NCI-H748 (cell line): ENCODE measurements at regions not wholly inside any gene's neighbourhood (a gene's known extent, or its start where the extent isn't known, plus 50 kb on each side); places are given as distances from the start of the nearest gene placed in this dataset.
"Not testable (repeated sequence)": the region's sequence is repeated elsewhere in the genome, so short reads cannot be mapped to it uniquely, and the experiment has no call there.

Source experiments
- DNase-seq: peaks from one replicate; lab custom pipeline; 2025; ENCODE audit not compliant: unreplicated experiment; lab: John Stamatoyannopoulos, UW

DNA sequence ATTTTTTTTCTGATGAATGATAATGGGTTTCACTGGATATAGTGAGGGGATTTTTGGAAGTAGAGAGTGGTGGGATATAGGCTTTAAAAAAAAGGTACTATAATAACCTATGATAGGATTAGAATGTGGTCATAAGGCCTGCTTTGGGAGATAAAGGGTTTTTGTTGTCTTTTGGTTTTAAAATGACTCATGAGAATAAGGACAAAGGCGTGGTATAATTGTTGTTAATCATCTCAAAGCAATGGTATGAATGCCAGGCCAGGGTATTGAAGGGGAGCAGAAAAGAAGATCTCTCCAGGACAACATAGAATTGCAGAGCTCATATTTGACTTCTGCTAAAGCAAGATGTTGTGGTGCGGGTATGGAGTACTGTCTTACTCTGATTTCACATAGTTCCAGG lies 579.4 kb downstream of the JRKL start:
- no peak for DNase-seq

DNA sequence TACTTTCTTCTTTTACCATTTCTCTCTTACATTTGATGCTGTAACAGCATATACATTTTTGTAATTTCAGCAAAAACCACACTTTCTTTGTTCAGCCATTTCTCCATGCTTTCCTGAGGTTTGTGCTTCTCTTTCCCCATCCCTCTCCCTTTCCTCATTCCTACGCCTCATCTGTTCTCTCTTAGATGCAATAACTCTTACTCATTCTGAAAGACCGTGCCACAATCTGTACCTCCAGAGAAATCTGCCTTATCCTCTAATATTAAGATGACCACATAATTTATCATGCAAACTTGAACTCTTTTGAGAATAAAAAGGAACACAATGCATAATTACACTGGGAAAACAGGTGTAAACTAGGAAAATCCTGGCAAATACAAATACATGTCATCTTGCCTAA lies 588.9 kb downstream of the JRKL start:
- DNase-seq, result no peak

DNA sequence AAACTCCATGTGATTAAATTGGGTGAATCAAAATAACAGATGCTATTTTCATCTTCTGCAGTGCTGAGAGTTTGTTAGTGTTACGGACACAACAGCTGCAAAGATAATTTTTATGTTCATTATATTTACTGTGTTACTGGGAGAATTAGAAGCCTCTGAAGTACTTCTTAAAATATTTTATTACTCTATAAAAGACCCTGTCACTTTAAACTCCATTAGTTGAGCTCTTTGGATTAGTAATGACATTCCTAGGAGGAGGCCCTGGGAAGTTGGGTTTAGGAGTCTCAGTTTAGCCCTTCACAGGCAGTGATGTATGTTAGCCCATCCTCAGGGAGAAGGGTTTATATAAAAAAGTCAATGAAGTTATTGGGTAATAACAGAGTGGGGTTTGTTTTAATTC lies 596.7 kb downstream of the JRKL start:
- no peak for DNase-seq

DNA sequence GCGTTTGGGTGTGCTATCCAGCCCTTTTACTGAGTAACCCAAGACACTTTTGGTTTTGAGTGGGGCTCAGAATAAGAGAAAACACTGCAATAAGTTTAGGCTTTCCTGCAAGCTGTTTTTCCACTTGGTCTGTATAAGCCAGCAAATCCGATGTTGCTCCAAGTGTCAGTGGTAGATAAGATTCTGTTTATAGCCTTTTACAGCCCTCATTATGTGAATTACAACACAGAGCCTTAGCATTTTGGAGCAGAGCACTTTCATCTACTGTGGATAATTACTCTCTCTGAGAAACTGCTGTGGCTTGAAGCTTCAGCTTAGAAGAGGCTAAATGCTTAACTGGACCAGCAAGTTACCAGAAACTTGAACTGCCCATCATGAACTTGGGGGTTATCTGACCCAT lies 601.1 kb downstream of the JRKL start:
- no peak for DNase-seq

DNA sequence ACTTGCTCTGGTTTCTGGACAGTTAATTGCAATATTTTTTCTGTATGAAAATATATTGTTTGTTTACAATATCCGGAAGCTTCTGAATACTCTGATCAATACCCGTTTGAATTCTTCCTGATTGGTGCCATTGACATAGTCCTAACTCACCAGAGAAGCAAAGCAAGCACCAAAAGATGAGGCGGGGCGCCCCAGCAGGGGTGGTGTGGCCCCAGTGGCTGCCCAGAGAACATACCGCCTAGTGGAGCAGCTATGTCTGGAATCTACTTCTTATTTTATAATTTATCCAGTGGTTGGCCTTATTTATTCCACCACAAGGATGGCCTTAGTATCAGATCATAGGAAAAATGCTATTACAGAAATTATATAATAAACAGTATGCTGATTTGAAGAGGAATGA lies 610.7 kb downstream of the JRKL start:
- no peak for DNase-seq

DNA sequence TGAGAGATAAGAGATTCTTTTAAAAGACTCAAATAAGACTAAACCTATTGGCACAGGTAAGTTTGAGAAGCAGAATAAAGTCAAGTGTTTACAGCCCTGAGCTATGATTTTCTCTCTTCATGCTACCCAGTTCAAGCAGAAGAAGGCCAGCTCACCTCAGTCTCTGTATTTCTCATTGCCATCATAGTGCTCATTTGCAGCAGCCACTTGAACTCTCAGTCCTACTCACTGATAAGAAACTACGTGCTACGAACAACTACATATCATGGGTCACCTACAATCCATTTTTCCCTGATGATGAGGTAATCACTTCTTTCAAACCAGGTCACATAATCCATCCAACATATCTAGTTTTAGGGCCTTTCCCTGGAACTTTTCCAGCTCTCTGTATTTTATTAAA lies 617.5 kb downstream of the JRKL start:
- no peak for DNase-seq

DNA sequence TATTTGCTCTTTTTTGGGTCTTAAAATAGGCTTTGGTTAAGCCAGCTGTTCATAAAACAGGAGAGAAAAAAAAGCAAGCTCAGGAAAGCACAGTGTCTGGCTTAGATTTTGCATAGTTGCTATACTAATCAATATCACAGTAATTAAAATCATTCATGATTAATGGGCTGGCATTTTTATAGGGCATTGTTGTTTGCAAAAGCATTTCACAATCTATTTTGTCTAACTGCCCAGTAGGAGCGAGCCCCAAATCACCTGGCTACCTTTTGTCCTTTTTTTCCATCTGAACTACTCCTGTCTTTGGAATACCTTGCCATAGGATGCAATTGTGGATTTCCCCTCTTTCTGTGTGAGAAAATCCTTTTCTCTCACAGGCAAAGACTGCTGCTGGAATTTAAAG lies 619.8 kb downstream of the JRKL start:
- no peak for DNase-seq

DNA sequence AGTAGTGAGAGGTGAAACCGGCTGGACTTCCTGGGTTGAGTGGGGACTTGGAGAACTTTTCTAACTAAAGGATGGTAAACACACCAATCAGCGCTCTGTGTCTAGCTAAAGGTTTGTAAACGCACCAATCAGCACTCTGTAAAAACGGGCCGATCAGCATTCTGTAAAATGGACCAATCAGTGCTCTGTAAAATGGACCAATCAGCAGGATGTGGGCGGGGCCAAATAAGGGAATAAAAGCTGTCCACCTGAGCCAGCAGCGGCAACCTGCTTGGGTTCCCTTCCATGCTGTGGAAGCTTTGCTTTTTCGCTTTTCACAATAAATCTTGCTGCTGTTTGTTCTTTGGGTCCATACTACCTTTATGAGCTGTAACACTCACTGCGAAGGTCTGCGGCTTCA lies 621.2 kb downstream of the JRKL start:
- DNase-seq, result not testable (repeated sequence)

DNA sequence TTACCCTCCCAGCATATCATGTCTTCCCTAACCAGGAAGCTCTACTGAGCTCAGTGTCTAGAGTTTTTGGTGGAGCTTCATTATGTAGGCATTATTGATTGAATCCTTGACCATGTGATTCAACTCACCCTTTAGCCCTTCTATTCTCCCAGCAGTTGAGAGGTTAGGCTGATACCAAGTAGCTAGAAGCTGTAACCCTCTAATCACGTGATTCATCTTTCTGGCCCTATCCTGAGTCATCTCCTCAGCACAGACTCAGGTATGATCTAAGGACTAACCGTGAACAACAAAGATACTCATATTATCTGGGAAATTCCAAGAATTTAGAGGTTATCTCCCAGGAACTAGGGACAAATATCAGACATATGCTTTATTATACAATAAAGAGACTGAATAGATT lies 625.5 kb downstream of the JRKL start:
- DNase-seq, result no peak

DNA sequence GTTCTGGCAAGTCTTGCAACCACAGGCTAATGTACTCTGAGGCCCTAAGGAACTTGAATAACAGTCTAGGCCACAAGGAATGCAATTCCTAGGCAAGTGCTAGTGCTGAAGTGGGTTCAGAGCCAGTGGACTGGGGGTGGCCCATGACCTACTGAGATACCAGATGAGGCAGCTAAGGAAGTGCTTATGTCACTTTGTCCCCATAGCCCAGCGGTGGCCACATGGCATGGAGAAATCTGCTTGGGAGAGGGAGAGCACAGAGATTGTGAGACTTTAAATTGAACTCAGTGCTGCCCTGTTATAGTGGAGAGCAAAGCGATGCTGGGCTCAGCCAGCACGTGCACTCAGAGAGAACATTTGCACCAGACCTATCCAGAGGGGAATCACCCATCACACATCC lies 629.5 kb downstream of the JRKL start:
- DNase-seq, result no peak

DNA sequence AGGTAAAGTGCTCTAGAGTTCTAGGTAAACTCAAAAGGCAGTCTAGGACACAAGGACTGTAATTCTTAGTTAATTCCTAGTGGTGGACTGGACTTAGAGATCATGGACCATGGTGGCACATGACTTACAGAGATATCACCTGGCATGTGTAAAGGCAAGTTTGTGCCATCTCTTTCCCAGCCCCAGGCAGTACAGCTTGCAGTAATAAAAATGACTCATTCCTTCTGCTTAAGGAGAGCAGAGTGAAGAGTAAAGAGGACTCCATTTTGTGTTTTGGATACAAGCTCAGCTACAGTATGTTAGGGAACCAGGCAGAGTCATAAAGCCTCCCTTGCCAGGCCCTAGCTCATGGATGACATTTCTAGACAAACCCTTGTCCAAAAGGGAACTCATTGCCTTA lies 629.9 kb downstream of the JRKL start:
- DNase-seq, result no peak

DNA sequence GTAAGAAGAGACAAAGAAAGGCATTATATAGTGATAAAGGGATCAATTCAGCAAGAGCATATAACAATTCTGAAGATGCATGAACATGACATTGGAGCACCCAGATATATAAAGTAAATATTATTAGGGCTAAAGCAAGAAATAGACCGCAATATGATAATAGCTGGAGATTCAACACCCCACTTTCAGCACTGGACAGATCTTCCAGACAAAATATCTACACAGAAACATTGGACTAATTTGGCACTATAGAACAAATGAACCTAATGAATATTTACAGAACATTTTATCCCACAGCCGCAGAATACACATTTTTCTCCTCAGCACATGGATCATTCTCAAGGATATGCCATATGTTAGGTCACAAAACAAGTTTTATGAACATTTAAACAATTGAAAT lies 633.1 kb downstream of the JRKL start:
- DNase-seq, result no peak

DNA sequence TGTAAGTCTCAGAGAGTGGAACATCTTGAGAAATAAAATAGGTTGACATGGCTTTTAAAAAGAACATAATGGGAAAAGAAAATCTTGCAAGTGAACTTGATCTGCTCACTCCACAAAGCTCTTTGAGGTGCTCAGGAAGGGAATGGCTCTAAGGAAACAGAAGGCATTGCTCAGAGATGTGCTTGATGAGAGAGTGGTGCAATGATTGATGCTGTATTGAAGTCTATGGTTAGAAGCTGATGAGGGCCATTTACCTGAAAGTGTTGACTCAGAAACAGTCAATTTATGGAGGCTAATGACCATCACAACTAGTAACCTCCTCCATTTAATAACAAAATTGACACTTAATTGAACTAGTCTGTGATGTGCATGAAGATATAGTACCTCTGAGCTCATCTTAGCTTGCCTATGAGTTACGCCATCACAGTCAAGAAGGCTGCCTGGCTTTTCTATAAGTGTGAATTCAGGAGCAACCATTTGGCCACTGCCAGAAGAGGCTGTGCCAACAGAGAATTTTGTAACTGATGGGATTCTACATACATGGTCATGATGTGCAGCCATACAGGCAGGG lies 639.1 kb downstream of the JRKL start:
- no peak for DNase-seq

DNA sequence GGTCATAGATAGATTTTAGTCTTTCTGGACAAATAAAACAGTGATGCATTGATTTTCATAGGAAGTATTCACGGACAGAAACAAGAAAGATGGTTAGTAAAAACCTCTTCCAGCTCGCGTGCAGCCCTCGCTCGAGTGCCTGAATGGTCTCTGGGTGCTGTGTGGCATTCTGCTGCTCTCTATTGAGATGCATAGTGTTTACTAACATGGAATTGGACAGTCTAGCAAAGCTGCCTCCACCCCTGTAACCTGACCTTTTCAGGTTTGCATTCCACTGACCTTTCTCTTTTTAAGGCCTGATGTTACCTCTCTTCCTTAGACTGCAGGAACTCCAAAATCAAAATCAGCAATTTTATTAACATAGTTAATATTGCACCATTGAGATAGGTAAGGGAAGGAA lies 643.4 kb downstream of the JRKL start:
- DNase-seq, result no peak

DNA sequence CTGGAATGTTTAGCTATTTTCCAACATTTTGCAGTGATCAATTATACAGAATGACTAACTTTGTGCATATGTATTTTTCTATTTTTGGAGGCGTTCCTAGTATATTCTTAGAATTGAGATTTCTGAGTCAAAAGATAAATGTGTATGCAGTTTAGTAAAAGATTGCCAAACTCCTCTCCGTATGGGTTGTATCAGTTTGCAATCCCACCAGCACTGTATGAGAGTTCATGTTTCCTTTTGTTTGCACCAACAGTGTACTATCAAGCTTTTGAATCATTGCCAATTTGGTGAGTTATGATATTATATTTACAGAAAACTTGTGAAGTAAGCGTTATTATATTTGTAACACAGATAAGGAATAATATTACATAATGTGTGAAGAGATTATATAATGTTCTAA lies 658.7 kb downstream of the JRKL start:
- DNase-seq, result no peak

DNA sequence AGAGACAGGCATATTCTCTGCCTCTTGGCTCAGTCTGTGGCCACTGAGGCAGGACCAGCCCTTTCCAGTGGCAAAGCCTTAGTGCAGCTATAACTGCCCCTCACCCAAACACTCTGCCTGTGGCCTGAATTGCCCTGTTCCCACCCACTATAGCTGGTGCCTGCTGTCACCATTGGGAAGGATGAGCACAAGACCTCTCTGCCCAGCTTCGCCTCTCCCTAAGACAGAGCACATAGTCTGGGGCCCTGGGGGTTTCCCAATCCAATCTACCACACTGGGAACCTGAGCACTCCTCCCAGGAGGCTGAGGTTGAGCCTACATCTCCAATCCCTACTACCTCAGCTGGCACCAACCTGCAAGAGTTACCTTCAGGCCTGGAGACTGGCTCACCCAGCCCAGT lies 670.4 kb downstream of the JRKL start:
- DNase-seq, result no peak

DNA sequence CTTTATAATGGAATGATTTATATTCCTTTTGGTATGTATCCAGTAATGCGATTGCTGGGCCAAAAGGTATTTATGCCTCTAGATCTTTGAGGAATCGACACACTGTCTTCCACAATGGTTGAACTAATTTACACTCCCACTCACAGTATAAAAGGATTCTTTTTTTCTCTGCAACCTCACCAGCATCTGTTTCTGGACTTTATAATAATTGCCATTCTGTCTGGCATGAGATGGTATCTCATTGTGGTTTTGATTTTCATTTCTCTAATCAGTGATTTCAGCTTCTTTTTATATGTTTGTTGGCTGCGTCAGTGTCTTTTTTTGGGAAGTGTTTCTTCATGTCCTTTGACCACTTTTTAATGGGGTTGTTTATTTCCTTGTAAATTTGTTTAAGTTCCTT lies 679.3 kb downstream of the JRKL start:
- DNase-seq, result no peak

DNA sequence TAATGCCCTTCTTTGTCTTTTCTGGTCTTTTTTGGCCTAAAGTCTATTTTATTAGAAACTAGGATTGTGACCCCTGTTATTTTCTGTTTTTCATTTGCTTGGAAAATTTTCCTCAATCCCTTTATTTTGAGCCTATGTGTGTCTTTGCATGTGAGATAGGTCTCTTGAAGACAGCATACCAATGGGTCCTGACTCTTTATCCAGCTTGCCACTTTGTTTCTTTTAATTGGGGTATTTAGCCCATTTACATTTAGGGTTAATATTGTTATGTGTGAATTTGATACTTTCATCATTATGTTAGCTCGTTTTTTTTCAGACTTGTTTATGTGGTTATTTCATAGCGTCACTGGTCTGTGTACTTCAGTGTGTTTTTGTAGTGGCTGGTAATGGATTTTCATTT lies 682.6 kb downstream of the JRKL start:
- DNase-seq, result no peak

DNA sequence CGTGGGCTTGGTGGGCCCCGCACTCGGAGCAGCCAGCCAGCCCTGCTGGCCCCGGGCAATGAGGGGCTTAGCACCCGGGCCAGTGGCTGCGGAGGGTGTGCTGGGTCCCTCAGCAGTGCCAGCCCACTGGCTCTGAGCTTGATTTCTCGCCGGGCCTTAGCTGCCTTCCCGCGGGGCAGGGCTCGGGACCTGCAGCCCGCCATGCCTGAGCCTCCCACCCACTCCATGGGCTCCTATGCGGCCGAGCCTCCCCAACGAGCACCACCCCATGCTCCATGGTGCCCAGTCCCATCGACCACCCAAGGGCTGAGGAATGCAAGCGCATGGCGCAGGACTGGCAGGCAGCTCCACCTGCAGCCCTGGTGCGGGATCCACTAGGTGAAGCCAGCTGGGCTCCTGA lies 686.9 kb downstream of the JRKL start:
- DNase-seq, result not testable (repeated sequence)

DNA sequence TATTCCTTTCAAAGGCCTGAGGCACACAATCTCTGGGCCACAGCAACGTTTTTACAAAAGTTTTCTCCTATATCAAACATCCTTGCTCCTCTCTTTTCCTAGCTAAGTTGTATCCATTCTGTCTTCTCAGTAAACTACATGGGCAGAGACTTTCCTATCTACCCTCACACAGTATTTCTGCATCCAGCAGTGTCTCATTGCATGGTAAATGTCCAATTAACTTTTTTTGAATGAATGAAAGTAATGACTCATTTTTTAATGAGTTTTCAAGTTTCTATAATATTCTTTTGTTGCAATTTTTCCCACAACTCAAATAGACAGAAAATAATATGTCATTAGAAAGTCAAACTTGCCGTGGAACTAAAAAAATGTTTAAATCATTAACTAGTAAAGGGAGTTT lies 688.6 kb downstream of the JRKL start:
- DNase-seq, result no peak

DNA sequence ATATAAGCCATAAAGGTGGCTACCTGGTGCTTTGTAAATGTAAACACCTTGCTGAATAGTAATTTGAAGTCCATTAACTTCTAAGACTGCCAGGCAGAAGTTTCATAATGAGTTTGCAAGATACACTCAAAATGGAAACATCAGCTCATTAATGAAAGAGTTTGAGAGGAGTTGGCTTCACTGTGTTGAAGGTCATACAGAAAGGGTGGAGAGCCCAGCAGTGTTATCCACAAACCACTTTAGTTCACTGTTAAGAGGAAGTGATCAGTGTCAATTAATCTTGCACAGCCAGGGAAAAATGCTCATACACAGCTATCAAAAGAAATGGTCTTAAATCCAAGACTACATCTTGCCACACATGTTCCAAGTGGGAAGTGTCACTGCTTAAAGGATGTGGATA lies 689.4 kb downstream of the JRKL start:
- no peak for DNase-seq

DNA sequence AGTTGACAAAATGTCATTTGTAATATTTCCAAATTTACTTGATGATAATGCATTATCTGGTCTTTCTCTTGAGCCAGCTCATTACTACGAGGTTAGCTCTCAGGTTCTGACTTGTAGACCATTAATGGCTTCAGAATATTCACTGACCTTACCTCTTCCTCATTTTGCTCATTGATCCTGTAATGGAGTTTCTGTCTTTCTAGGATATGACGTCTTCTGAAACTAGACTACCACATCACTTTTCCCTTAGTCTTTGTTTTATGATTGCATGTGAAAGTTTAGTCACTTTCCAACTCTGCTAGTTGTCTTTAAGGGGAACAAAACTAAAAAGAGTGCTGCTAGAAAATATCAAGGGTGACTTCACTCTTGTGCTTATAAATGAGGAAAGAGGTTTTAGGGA lies 697.6 kb downstream of the JRKL start:
- DNase-seq, result no peak

DNA sequence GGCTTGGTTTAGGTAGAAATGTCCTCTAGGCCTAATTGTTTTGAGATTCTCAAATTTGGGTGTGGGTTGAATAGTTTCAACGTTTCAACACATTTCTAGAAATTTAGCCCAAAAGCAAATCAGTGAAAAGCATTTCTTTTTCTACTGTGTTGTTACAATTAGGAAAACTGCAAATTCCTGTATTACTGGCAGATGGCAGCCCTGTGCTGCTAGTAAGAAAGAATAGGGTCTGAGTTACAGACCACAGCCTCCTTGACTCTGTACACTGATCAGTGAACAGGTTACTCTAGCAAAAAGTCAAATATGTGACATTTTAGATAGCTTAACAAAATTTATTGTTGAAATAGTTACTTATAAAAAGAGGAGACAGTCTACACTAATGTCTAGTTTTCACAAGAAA lies 703.0 kb downstream of the JRKL start:
- no peak for DNase-seq

DNA sequence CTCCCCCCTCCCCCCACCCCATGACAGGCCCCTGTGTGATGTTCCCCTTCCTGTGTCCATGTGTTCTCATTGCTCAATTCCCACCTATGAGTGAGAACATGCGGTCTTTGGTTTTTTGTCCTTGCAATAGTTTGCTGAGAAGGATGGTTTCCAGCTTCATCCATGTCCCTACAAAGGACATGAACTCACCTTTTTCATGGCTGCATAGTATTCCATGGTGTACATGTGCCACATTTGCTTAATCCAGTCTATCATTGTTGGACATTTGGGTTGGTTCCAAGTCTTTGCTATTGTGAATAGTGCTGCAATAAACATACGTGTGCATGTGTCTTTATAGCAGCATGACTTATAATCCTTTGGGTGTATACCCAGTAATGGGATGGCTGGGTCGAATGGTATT lies 712.4 kb downstream of the JRKL start:
- DNase-seq, result not testable (repeated sequence)
